ENCODE measurements at regions not wholly inside any gene's neighbourhood (a gene's known extent, or its start where the extent isn't known, plus 50 kb on each side); places are given as distances from the start of the nearest gene placed in this dataset.

DNA sequence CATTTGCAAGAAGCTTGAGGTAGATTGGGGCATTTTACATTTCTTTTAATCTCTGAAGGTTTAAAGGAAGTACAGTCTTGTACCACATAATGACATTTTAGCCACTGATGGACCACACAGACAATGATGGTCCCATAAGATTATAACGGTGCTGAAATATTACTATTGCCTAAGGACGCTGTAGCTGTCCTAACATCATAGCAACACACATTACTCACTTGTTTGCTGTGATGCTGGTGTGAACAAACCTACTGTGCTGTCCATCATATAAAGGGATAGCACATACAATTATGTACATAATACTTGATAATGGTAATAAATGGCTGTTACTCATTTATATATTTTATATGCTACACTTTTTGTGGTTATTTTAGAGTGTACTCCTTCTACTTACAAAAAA lies 127.1 kb upstream of the CPNE8 start:
- TF ChIP-seq POLR2A (IDR thresholded peaks at IDR 0.05; ENCODE audit: low read depth, low read length): no peak
- TF ChIP-seq TAF1 (IDR thresholded peaks at IDR 0.05; ENCODE audit: borderline replicate concordance, low read depth, low read length): no peak
